Fibroblast of lung (primary cell): ENCODE measurements at regions not wholly inside any gene's neighbourhood (a gene's known extent, or its start where the extent isn't known, plus 50 kb on each side); places are given as distances from the start of the nearest gene placed in this dataset.

ENCODE experiments used
- EZH2 ChIP-seq: IDR thresholded peaks from 2 replicates; pipeline ENCODE4 v1.5.1; 2012; ENCODE audit warnings: low read length, control low read depth, mild to moderate bottlenecking; ENCODE audit errors: missing control alignments
- TF ChIP-seq, protein P1 (sequence below), 2 donors: IDR thresholded peaks in 1 of 2; conservative IDR thresholded peaks in 1 of 2; 1 replicate in 1 of 2; 2 replicates in 1 of 2; pipeline ENCODE4 v1.5.1; 2011 to 2012; ENCODE audit warnings: low read length in 2 of 2, control low read depth in 1 of 2, inconsistent platforms in 1 of 2, low read depth in 1 of 2, mild to moderate bottlenecking in 1 of 2

DNA sequence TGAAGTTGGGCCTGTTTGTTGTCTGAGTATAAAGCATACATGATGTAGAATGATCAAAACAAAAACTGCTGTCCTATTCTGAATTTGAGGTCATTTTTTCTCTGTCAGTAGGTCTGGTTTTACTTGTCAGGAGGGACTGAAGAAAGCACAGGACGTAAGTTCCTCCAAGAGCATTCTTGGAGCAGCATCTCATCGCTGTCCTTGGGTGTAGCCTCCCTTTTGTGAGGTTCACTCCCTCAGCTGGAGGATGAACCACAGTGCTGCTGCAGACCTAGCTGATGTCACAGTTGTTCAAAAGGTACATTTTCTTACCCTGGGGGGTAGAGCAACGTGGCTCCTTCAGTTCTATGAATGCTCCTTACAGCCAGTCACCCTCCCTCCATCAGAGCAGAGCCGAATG lies 490.0 kb upstream of the TBL1XR1 start:
- TF ChIP-seq, protein P1, sequence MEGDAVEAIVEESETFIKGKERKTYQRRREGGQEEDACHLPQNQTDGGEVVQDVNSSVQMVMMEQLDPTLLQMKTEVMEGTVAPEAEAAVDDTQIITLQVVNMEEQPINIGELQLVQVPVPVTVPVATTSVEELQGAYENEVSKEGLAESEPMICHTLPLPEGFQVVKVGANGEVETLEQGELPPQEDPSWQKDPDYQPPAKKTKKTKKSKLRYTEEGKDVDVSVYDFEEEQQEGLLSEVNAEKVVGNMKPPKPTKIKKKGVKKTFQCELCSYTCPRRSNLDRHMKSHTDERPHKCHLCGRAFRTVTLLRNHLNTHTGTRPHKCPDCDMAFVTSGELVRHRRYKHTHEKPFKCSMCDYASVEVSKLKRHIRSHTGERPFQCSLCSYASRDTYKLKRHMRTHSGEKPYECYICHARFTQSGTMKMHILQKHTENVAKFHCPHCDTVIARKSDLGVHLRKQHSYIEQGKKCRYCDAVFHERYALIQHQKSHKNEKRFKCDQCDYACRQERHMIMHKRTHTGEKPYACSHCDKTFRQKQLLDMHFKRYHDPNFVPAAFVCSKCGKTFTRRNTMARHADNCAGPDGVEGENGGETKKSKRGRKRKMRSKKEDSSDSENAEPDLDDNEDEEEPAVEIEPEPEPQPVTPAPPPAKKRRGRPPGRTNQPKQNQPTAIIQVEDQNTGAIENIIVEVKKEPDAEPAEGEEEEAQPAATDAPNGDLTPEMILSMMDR (conservative IDR thresholded peaks at IDR 0.05 in 1 of 2, IDR thresholded peaks at IDR 0.05 in 1 of 2; ENCODE audit: low read depth in 1 of 2, low read length in 2 of 2) = no peak
- TF ChIP-seq EZH2 = no peak
